Naive thymus-derived CD4-positive, alpha-beta T cell (primary cell): ENCODE measurements at regions not wholly inside any gene's neighbourhood (a gene's known extent, or its start where the extent isn't known, plus 50 kb on each side); places are given as distances from the start of the nearest gene placed in this dataset.

Experiments used
- ATAC-seq: fragments of 150-1000 bp; cut with Tn5 transposase; 2 replicates; pipeline ENCODE4 v1.10.0; 2021; ENCODE audit warnings: mild to moderate bottlenecking, moderate library complexity
- CTCF ChIA-PET: fragments of 350-600 bp; sonication (Branson Sonifier 250); formaldehyde crosslinking; loops from one replicate; lab custom pipeline; 2021; ENCODE audit warnings: antibody characterized with exemption; lab: Charles Lee
- POLR2A ChIA-PET: fragments of 350-600 bp; sonication (Branson Sonifier 250); formaldehyde crosslinking; loops from one replicate; lab custom pipeline; 2021; ENCODE audit warnings: antibody characterized with exemption, inconsistent platforms; lab: Charles Lee
- DNase-seq, 9 donors: peaks; one replicate each; pipeline versions ENCODE4 v3.0.0 to v3.0.0-alpha.2; 2020 to 2022; ENCODE audit warnings: mixed read lengths in 1 of 9
- H3K27ac ChIP-seq: one replicate; pipeline ENCODE4 v1.7.0; 2013; ENCODE audit warnings: mild to moderate bottlenecking, low read depth, low read length, moderate library complexity
- H3K27me3 ChIP-seq, 2 donors: one replicate each; pipeline ENCODE4 v1.7.0; 2013; ENCODE audit warnings: low read length in 2 of 2, mild to moderate bottlenecking in 2 of 2, moderate library complexity in 2 of 2; ENCODE audit not compliant: control insufficient read depth in 2 of 2, insufficient read depth in 2 of 2
- H3K36me3 ChIP-seq, 3 experiments: 1 replicate in 2 of 3; 2 replicates in 1 of 3; pipeline ENCODE4 v1.7.0; 2013; ENCODE audit warnings: low read length in 3 of 3, mild to moderate bottlenecking in 3 of 3, moderate library complexity in 1 of 3; ENCODE audit not compliant: insufficient read depth in 3 of 3, control insufficient read depth in 2 of 3
- H3K4me1 ChIP-seq, 2 donors: one replicate each; pipeline ENCODE4 v1.7.0; 2013; ENCODE audit warnings: low read length in 2 of 2, mild to moderate bottlenecking in 2 of 2, moderate library complexity in 1 of 2; ENCODE audit not compliant: control insufficient read depth in 2 of 2, insufficient read depth in 2 of 2
- H3K4me3 ChIP-seq: 2 replicates; pipeline ENCODE4 v1.7.0; 2013; ENCODE audit warnings: mild to moderate bottlenecking, low read length
- H3K9me3 ChIP-seq, 3 experiments: 1 replicate in 2 of 3; 2 replicates in 1 of 3; pipeline ENCODE4 v1.7.0; 2013; ENCODE audit warnings: low read length in 3 of 3; ENCODE audit not compliant: control insufficient read depth in 2 of 3
- H3K27ac Mint-ChIP-seq, 9 donors: one replicate each; pipeline ENCODE4 v1.8.0; 2020 to 2022; ENCODE audit warnings: mixed read lengths in 9 of 9, mild to moderate bottlenecking in 8 of 9, moderate library complexity in 5 of 9, inconsistent platforms in 2 of 9
- H3K27me3 Mint-ChIP-seq, 5 donors: one replicate each; pipeline ENCODE4 v1.8.0; 2021 to 2022; ENCODE audit warnings: mixed read lengths in 5 of 5, mild to moderate bottlenecking in 1 of 5
- H3K36me3 Mint-ChIP-seq, 5 donors: one replicate each; pipeline ENCODE4 v1.8.0; 2020 to 2022; ENCODE audit warnings: mixed read lengths in 5 of 5, mild to moderate bottlenecking in 3 of 5, inconsistent platforms in 1 of 5
- H3K4me1 Mint-ChIP-seq, 7 donors: one replicate each; pipeline ENCODE4 v1.8.0; 2020 to 2022; ENCODE audit warnings: mixed read lengths in 7 of 7, mild to moderate bottlenecking in 3 of 7, inconsistent platforms in 1 of 7
- H3K4me3 Mint-ChIP-seq, 10 donors: one replicate each; pipeline ENCODE4 v1.8.0; 2020 to 2022; ENCODE audit warnings: mild to moderate bottlenecking in 10 of 10, mixed read lengths in 10 of 10, moderate library complexity in 6 of 10, inconsistent platforms in 2 of 10
- H3K9me3 Mint-ChIP-seq, 11 donors: one replicate each; pipeline ENCODE4 v1.8.0; 2020 to 2022; ENCODE audit warnings: mixed read lengths in 11 of 11, mild to moderate bottlenecking in 4 of 11, inconsistent platforms in 1 of 11, moderate library complexity in 1 of 11
- intact Hi-C, 2 donors: fragments of 100-400 bp; cut with micrococcal nuclease; formaldehyde crosslinking; loops; one replicate each; pipeline ENCODE4 v1.15.1; 2023

- Histone ChIP-seq H3K9me3 (peaks cover 0 to 5% (median 0%) of the 10 kb centered on the region in 3 experiments), H3K4me3 (no peak overlapping the region), H3K36me3 (no peaks in the 10 kb centered on the region), H3K4me1 (peaks cover 11 to 12% of the 10 kb centered on the region in 2 donors), H3K27ac (no peak overlapping the region), H3K27me3 (no peaks in the 10 kb centered on the region)
- POLR2A ChIA-PET, result interaction anchor here (0.9 to 1.5 kb wide), 6 partner anchors 8 to 353 kb away, joined by 3 to 6 read pairs (median 3); partner anchors contain the start of gene TLE3
- intact Hi-C loops, result no loop called here
- no peak for ATAC-seq
- Mint-ChIP-seq H3K4me3 (peak overlapping the region in 3 of 10 donors; percentile 9 to 52 (median 16)), H3K27me3 (peaks cover 5 to 20% (median 8%) of the 10 kb centered on the region in 5 donors), H3K4me1 (peaks cover 24 to 51% (median 36%) of the 10 kb centered on the region in 7 donors), H3K27ac (no peak overlapping the region), H3K9me3 (peaks cover 0 to 5% (median 0%) of the 10 kb centered on the region in 11 donors), H3K36me3 (peaks cover 0 to 10% (median 0%) of the 10 kb centered on the region in 5 donors)
- CTCF ChIA-PET, result no interaction called here
- DNase-seq, result peak in 1 of 9 donors; percentile 17
These were observed 292.0 kb downstream of the RPLP1 start for GRCh38 chr15:69744391-69745162.

DNA sequence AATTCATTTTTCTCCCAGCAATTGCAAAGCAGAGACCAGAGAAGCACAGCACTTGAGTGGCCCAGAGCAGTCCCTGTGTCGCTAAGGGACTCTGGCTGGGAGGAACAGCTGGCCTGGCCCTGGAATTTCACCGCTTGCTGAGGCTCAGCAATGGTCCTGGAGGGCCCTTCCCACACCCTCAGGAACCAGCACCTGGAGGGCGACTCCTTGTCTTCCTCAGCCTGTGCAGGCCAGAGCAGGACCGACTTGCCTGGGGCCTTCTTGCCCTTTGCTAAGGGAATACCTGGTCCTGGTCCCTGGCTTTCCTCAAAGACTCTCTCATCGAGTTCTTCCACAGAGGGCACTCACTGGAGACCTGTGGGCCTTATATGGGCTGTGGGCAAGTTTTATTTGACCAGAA is 294.6 kb downstream of the RPLP1 start:
- H3K27ac Mint-ChIP-seq, result peak overlapping the region in 1 of 9 donors; percentile 31
- H3K9me3 Mint-ChIP-seq, result peaks cover 0 to 12% (median 0%) of the 10 kb centered on the region in 11 donors
- no peaks in the 10 kb centered on the region for H3K36me3 ChIP-seq
- POLR2A ChIA-PET, result interaction anchor here (0.6 to 1.1 kb wide), 2 partner anchors 11 to 760 kb away, joined by 3 to 4 read pairs; no protein-coding TSS in a partner anchor
- no peaks in the 10 kb centered on the region for H3K27me3 ChIP-seq
- no peak overlapping the region for H3K4me3 Mint-ChIP-seq
- no peak for DNase-seq
- H3K27me3 Mint-ChIP-seq, result peaks cover 0 to 25% (median 13%) of the 10 kb centered on the region in 5 donors
- CTCF ChIA-PET, result no interaction called here
- peaks cover 0 to 21% (median 0%) of the 10 kb centered on the region in 5 donors for H3K36me3 Mint-ChIP-seq
- H3K4me1 ChIP-seq, result peaks cover 11 to 18% of the 10 kb centered on the region in 2 donors
- ATAC-seq, result no peak
- H3K4me3 ChIP-seq, result no peak overlapping the region
- intact Hi-C loops, result no loop called here
- H3K9me3 ChIP-seq, result no peaks in the 10 kb centered on the region
- peaks cover 35 to 67% (median 44%) of the 10 kb centered on the region in 7 donors for H3K4me1 Mint-ChIP-seq
- no peak overlapping the region for H3K27ac ChIP-seq

GRCh38 chr15:69748131-69748530 is 295.5 kb downstream of the RPLP1 start:
- Mint-ChIP-seq H3K27me3 (peaks cover 0 to 25% (median 13%) of the 10 kb centered on the region in 5 donors), H3K4me3 (no peak overlapping the region), H3K27ac (peak overlapping the region in 1 of 9 donors; percentile 16), H3K4me1 (peaks cover 39 to 71% (median 49%) of the 10 kb centered on the region in 7 donors), H3K36me3 (peaks cover 0 to 28% (median 4%) of the 10 kb centered on the region in 5 donors), H3K9me3 (peaks cover 0 to 17% (median 4%) of the 10 kb centered on the region in 11 donors)
- DNase-seq (no peak), ATAC-seq (no peak)
- intact Hi-C loops, result no loop called here
- ChIA-PET CTCF (no interaction called here), POLR2A (interaction anchor here (1.1 to 1.6 kb wide), 5 partner anchors 8 to 350 kb away, joined by 3 to 9 read pairs (median 4); partner anchors contain the start of gene TLE3)
- no peak overlapping the region for H3K4me3 ChIP-seq
- H3K36me3 ChIP-seq, result no peaks in the 10 kb centered on the region
- no peak overlapping the region for H3K27ac ChIP-seq
- H3K9me3 ChIP-seq, result no peaks in the 10 kb centered on the region
- H3K4me1 ChIP-seq, result peaks cover 11 to 18% of the 10 kb centered on the region in 2 donors
- H3K27me3 ChIP-seq, result no peaks in the 10 kb centered on the region

DNA sequence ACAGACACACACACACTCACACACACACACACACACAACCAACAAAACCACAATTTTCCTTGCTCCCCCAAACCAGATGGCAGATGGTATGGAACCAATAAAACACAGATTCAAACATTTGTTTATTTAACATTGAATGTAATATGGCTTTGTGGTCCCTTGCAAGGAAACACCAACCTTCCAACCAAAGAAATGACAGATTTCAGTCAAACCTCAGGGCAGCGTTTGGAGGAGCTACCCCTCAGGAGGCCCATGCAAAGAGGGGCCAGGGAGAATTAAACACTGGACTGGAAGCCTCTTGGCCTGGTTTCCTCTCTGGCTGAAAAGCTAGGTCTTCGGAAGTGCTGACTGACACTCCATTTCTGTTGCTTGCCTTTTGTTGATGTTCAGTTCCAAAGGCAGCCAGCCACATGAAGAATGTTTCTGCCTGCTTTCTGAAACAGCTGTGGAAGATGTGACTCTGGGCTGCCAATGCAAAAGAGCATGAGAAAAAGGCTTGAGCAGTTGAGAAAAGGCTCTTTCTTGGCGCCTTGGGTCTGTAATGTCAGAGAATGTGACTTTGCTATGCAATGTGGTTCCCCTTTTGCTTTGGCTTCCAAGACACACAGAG is 296.1 kb downstream of the RPLP1 start:
- intact Hi-C loops, result no loop called here
- ATAC-seq (no peak), DNase-seq (no peak)
- peaks cover 12 to 16% of the 10 kb centered on the region in 2 donors for H3K4me1 ChIP-seq
- no peak overlapping the region for H3K4me3 ChIP-seq
- H3K36me3 ChIP-seq, result no peaks in the 10 kb centered on the region
- H3K4me1 Mint-ChIP-seq, result peaks cover 39 to 71% (median 50%) of the 10 kb centered on the region in 7 donors
- peak overlapping the region in 1 of 9 donors; percentile 16 for H3K27ac Mint-ChIP-seq
- peaks cover 0 to 24% (median 11%) of the 10 kb centered on the region in 5 donors for H3K27me3 Mint-ChIP-seq
- no peak overlapping the region for H3K4me3 Mint-ChIP-seq
- CTCF ChIA-PET, result interaction anchor here (0.9 to 1.4 kb wide), 3 partner anchors 12 to 227 kb away, joined by 3 to 6 read pairs (median 3); no protein-coding TSS in a partner anchor
- H3K9me3 Mint-ChIP-seq, result peaks cover 0 to 17% (median 6%) of the 10 kb centered on the region in 11 donors
- POLR2A ChIA-PET, result interaction anchor here (0.7 to 1.6 kb wide), 6 partner anchors 8 to 349 kb away, joined by 3 to 9 read pairs (median 4); partner anchors contain the start of gene TLE3
- no peaks in the 10 kb centered on the region for H3K27me3 ChIP-seq
- no peaks in the 10 kb centered on the region for H3K9me3 ChIP-seq
- H3K36me3 Mint-ChIP-seq, result peaks cover 0 to 33% (median 4%) of the 10 kb centered on the region in 5 donors
- H3K27ac ChIP-seq, result no peak overlapping the region

- H3K27ac ChIP-seq, result no peak overlapping the region
- peaks cover 0 to 21% (median 9%) of the 10 kb centered on the region in 5 donors for H3K27me3 Mint-ChIP-seq
- intact Hi-C loops, result no loop called here
- H3K4me1 ChIP-seq, result peaks cover 13 to 14% of the 10 kb centered on the region in 2 donors
- H3K9me3 ChIP-seq, result no peaks in the 10 kb centered on the region
- peaks cover 0 to 17% (median 6%) of the 10 kb centered on the region in 11 donors for H3K9me3 Mint-ChIP-seq
- POLR2A ChIA-PET, result interaction anchor here (0.7 to 1.6 kb wide), 4 partner anchors 9 to 349 kb away, joined by 3 to 9 read pairs (median 3); partner anchors contain the start of gene TLE3
- peaks cover 0 to 38% (median 4%) of the 10 kb centered on the region in 5 donors for H3K36me3 Mint-ChIP-seq
- no peaks in the 10 kb centered on the region for H3K27me3 ChIP-seq
- no peak overlapping the region for H3K4me3 ChIP-seq
- no peak overlapping the region for H3K27ac Mint-ChIP-seq
- DNase-seq, result no peak
- CTCF ChIA-PET, result interaction anchor here (0.9 to 1.4 kb wide), 3 partner anchors 11 to 227 kb away, joined by 3 to 6 read pairs (median 3); no protein-coding TSS in a partner anchor
- peaks cover 38 to 71% (median 50%) of the 10 kb centered on the region in 7 donors for H3K4me1 Mint-ChIP-seq
- no peaks in the 10 kb centered on the region for H3K36me3 ChIP-seq
- no peak overlapping the region for H3K4me3 Mint-ChIP-seq
- no peak for ATAC-seq
These were observed 296.7 kb downstream of the RPLP1 start for GRCh38 chr15:69749274-69749673.

- Histone ChIP-seq H3K9me3 (no peaks in the 10 kb centered on the region), H3K27ac (no peak overlapping the region), H3K4me3 (no peak overlapping the region), H3K36me3 (no peaks in the 10 kb centered on the region), H3K27me3 (no peaks in the 10 kb centered on the region), H3K4me1 (peaks cover 14% of the 10 kb centered on the region in 2 donors)
- intact Hi-C loops, result loop anchor here in 1 of 2 donors (1.0 kb wide), 1 partner anchor 10 kb away; no protein-coding TSS in a partner anchor
- Mint-ChIP-seq H3K36me3 (peaks cover 0 to 43% (median 4%) of the 10 kb centered on the region in 5 donors), H3K4me1 (peaks cover 38 to 71% (median 50%) of the 10 kb centered on the region in 7 donors), H3K4me3 (no peak overlapping the region), H3K9me3 (peaks cover 0 to 21% (median 7%) of the 10 kb centered on the region in 11 donors), H3K27me3 (peaks cover 0 to 23% (median 9%) of the 10 kb centered on the region in 5 donors), H3K27ac (no peak overlapping the region)
- ChIA-PET CTCF (interaction anchor here (0.8 to 1.4 kb wide), 4 partner anchors 11 to 226 kb away, joined by 3 to 6 read pairs (median 3); no protein-coding TSS in a partner anchor), POLR2A (interaction anchor here (1.2 kb wide), 2 partner anchors 311 to 350 kb away, joined by 3 read pairs; no protein-coding TSS in a partner anchor)
- DNase-seq, result peak in 1 of 9 donors; percentile 22
- peak; percentile 54 for ATAC-seq
These were observed 297.2 kb downstream of the RPLP1 start for GRCh38 chr15:69749797-69750196.
